Trophoblast cell (in vitro differentiated cells and primary cell): ENCODE measurements at regions not wholly inside any gene's neighbourhood (a gene's known extent, or its start where the extent isn't known, plus 50 kb on each side); places are given as distances from the start of the nearest gene placed in this dataset.

Experiments
- DNase-seq, 2 donors: peaks; one replicate each; pipeline ENCODE4 v3.0.0-alpha.2; 2016
- H2AFZ ChIP-seq: 2 replicates; pipeline ENCODE4 v1.6.1; 2013; ENCODE audit warnings: low read length, moderate library complexity, mild to moderate bottlenecking; ENCODE audit not compliant: insufficient read depth, poor library complexity
- H2AK5ac ChIP-seq: 2 replicates; pipeline ENCODE4 v1.6.1; 2013; ENCODE audit warnings: mild to moderate bottlenecking, low read length
- H2BK120ac ChIP-seq: 2 replicates; pipeline ENCODE4 v1.6.1; 2013; ENCODE audit warnings: low read length, mild to moderate bottlenecking, moderate library complexity; ENCODE audit not compliant: insufficient read depth, poor library complexity
- H2BK12ac ChIP-seq: 2 replicates; pipeline ENCODE4 v1.6.1; 2013; ENCODE audit warnings: mild to moderate bottlenecking, low read length, moderate library complexity
- H2BK5ac ChIP-seq: 2 replicates; pipeline ENCODE4 v1.6.1; 2013; ENCODE audit warnings: low read length, low read depth, moderate library complexity, mild to moderate bottlenecking; ENCODE audit not compliant: poor library complexity
- H3K14ac ChIP-seq: 2 replicates; pipeline ENCODE4 v1.6.1; 2013; ENCODE audit warnings: mild to moderate bottlenecking, low read length
- H3K18ac ChIP-seq: 2 replicates; pipeline ENCODE4 v1.6.1; 2013; ENCODE audit warnings: mild to moderate bottlenecking, low read length
- H3K23ac ChIP-seq: 2 replicates; pipeline ENCODE4 v1.6.1; 2013; ENCODE audit warnings: low read length
- H3K27ac ChIP-seq: 2 replicates; pipeline ENCODE4 v1.5.1; 2013; ENCODE audit warnings: low read depth, mild to moderate bottlenecking, inconsistent platforms, low read length, moderate library complexity
- H3K27me3 ChIP-seq: 2 replicates; pipeline ENCODE4 v1.6.1; 2013; ENCODE audit warnings: inconsistent platforms, mild to moderate bottlenecking, low read length, moderate library complexity; ENCODE audit not compliant: insufficient read depth
- H3K36me3 ChIP-seq, 2 experiments: 1 replicate in 1 of 2; 2 replicates in 1 of 2; pipeline ENCODE4 v1.6.1; 2013; ENCODE audit warnings: low read length in 2 of 2, mild to moderate bottlenecking in 2 of 2, moderate library complexity in 1 of 2; ENCODE audit not compliant: insufficient read depth in 2 of 2, control insufficient read depth in 1 of 2
- H3K4ac ChIP-seq: 2 replicates; pipeline ENCODE4 v1.6.1; 2013; ENCODE audit warnings: low read depth, mild to moderate bottlenecking, low read length, moderate library complexity
- H3K4me1 ChIP-seq, 2 experiments: 1 replicate in 1 of 2; 2 replicates in 1 of 2; pipeline ENCODE4 v1.6.1; 2013; ENCODE audit warnings: low read length in 2 of 2, mild to moderate bottlenecking in 2 of 2, moderate library complexity in 1 of 2; ENCODE audit not compliant: insufficient read depth in 2 of 2, control insufficient read depth in 1 of 2
- H3K4me2 ChIP-seq: 2 replicates; pipeline ENCODE4 v1.6.1; 2013; ENCODE audit warnings: inconsistent platforms, mild to moderate bottlenecking, low read length, moderate library complexity
- H3K4me3 ChIP-seq: 2 replicates; pipeline ENCODE4 v1.5.1; 2013; ENCODE audit warnings: mild to moderate bottlenecking, low read depth, low read length, inconsistent platforms
- H3K79me1 ChIP-seq: one replicate; pipeline ENCODE4 v1.6.1; 2013; ENCODE audit warnings: low read length
- H3K79me2 ChIP-seq: 2 replicates; pipeline ENCODE4 v1.6.1; 2013; ENCODE audit warnings: low read length, mild to moderate bottlenecking; ENCODE audit not compliant: control insufficient read depth, insufficient read depth, poor library complexity
- H3K9ac ChIP-seq: 2 replicates; pipeline ENCODE4 v1.6.1; 2013; ENCODE audit warnings: mild to moderate bottlenecking, low read length
- H3K9me3 ChIP-seq: 2 replicates; pipeline ENCODE4 v1.6.1; 2013; ENCODE audit warnings: low read depth, mild to moderate bottlenecking, control low read depth, inconsistent platforms, low read length; ENCODE audit not compliant: insufficient read depth
- H4K12ac ChIP-seq: 2 replicates; pipeline ENCODE4 v1.6.1; 2013; ENCODE audit warnings: low read depth, mild to moderate bottlenecking, low read length, moderate library complexity
- H4K8ac ChIP-seq: 2 replicates; pipeline ENCODE4 v1.6.1; 2013; ENCODE audit warnings: low read depth, mild to moderate bottlenecking, low read length, moderate library complexity
- H4K91ac ChIP-seq: one replicate; pipeline ENCODE4 v1.6.1; 2013; ENCODE audit warnings: low read depth, mild to moderate bottlenecking, low read length, moderate library complexity
- WGBS: extraction: QIAGEN DNeasy Blood & Tissue Kit; methylation state at CpG from one replicate; pipeline ENCODE4 v1.1.7; 2013; ENCODE audit warnings: missing lambda C conversion rate; ENCODE audit not compliant: insufficient read length, insufficient coverage; ENCODE audit errors: extremely low coverage; 5-methylcytosine and 5-hydroxymethylcytosine counted together

- H3K4me3 ChIP-seq, result no peak overlapping the region
- no peak overlapping the region for H3K4ac ChIP-seq
- no peak overlapping the region for H3K4me2 ChIP-seq
- H2AFZ ChIP-seq, result no peak overlapping the region
- no peak overlapping the region for H3K23ac ChIP-seq
- no peak overlapping the region for H4K12ac ChIP-seq
- H3K79me2 ChIP-seq, result no peaks in the 10 kb centered on the region
- peak in 1 of 2 donors; percentile 71 for DNase-seq
- H4K8ac ChIP-seq, result no peak overlapping the region
- H3K9ac ChIP-seq, result no peak overlapping the region
- H2BK120ac ChIP-seq, result peak overlapping the region; percentile 27
- H3K9me3 ChIP-seq, result no peaks in the 10 kb centered on the region
- H4K91ac ChIP-seq, result peak overlapping the region; percentile 78
- H3K27me3 ChIP-seq, result no peaks in the 10 kb centered on the region
- H2BK5ac ChIP-seq, result no peak overlapping the region
- peak overlapping the region; percentile 28 for H3K27ac ChIP-seq
- H3K79me1 ChIP-seq, result peaks cover 14% of the 10 kb centered on the region
- no CpG with 5 or more reads among the region's 13 CpGs for WGBS
- H2AK5ac ChIP-seq, result peak overlapping the region; percentile 32
- H3K36me3 ChIP-seq, result no peaks in the 10 kb centered on the region
- no peak overlapping the region for H3K14ac ChIP-seq
- no peak overlapping the region for H3K18ac ChIP-seq
- H3K4me1 ChIP-seq, result peaks cover 30 to 38% of the 10 kb centered on the region in 2 experiments
- peak overlapping the region; percentile 63 for H2BK12ac ChIP-seq
Measured at GRCh38 chr3:14278799-14279625, 100.4 kb downstream of the LSM3 start.

- Histone ChIP-seq H2BK120ac (peak overlapping the region; percentile 48), H3K4me3 (no peak overlapping the region), H3K4ac (peak overlapping the region; percentile 35), H4K12ac (no peak overlapping the region), H3K79me1 (peaks cover 12% of the 10 kb centered on the region), H3K4me1 (peaks cover 27 to 35% of the 10 kb centered on the region in 2 experiments), H3K4me2 (no peak overlapping the region), H3K14ac (peak overlapping the region; percentile 5), H3K9ac (no peak overlapping the region), H2BK5ac (peak overlapping the region; percentile 16), H3K36me3 (no peaks in the 10 kb centered on the region), H3K23ac (no peak overlapping the region), H3K9me3 (no peaks in the 10 kb centered on the region), H3K79me2 (no peaks in the 10 kb centered on the region), H4K91ac (peak overlapping the region; percentile 49), H4K8ac (no peak overlapping the region), H3K27me3 (no peaks in the 10 kb centered on the region), H2AFZ (no peak overlapping the region), H2BK12ac (peak overlapping the region; percentile 81), H3K27ac (no peak overlapping the region), H2AK5ac (peak overlapping the region; percentile 42), H3K18ac (peak overlapping the region; percentile 27)
- no CpG with 5 or more reads among the region's 11 CpGs for WGBS
- no peak for DNase-seq
Measured at GRCh38 chr3:14279626-14280061, 101.0 kb downstream of the LSM3 start.

- H3K27ac ChIP-seq, result no peak overlapping the region
- H3K9ac ChIP-seq, result no peak overlapping the region
- no peak overlapping the region for H4K12ac ChIP-seq
- H3K79me2 ChIP-seq, result no peaks in the 10 kb centered on the region
- no peak overlapping the region for H2BK5ac ChIP-seq
- no peak overlapping the region for H3K4me3 ChIP-seq
- peaks cover 12% of the 10 kb centered on the region for H3K79me1 ChIP-seq
- no peak overlapping the region for H3K18ac ChIP-seq
- H3K4ac ChIP-seq, result no peak overlapping the region
- H3K36me3 ChIP-seq, result no peaks in the 10 kb centered on the region
- no peak overlapping the region for H2AK5ac ChIP-seq
- peak; percentile 84 to 90 for DNase-seq
- no peak overlapping the region for H4K8ac ChIP-seq
- no peak overlapping the region for H3K4me2 ChIP-seq
- WGBS, result no CpG with 5 or more reads among the region's 2 CpGs
- no peak overlapping the region for H2AFZ ChIP-seq
- peaks cover 27 to 35% of the 10 kb centered on the region in 2 experiments for H3K4me1 ChIP-seq
- no peak overlapping the region for H2BK12ac ChIP-seq
- no peak overlapping the region for H3K14ac ChIP-seq
- H3K27me3 ChIP-seq, result no peaks in the 10 kb centered on the region
- no peak overlapping the region for H4K91ac ChIP-seq
- H3K9me3 ChIP-seq, result no peaks in the 10 kb centered on the region
- H2BK120ac ChIP-seq, result no peak overlapping the region
- no peak overlapping the region for H3K23ac ChIP-seq
Measured at GRCh38 chr3:14280326-14280725, 101.7 kb downstream of the LSM3 start.

GRCh38 chr3:14281053-14281452 is 102.4 kb downstream of the LSM3 start:
- H3K14ac ChIP-seq, result peak overlapping the region; percentile 6
- H3K23ac ChIP-seq, result no peak overlapping the region
- peak overlapping the region; percentile 16 for H2BK12ac ChIP-seq
- no peaks in the 10 kb centered on the region for H3K9me3 ChIP-seq
- peak overlapping the region; percentile 10 for H2AK5ac ChIP-seq
- no peaks in the 10 kb centered on the region for H3K27me3 ChIP-seq
- H3K4ac ChIP-seq, result no peak overlapping the region
- H4K12ac ChIP-seq, result no peak overlapping the region
- no peaks in the 10 kb centered on the region for H3K36me3 ChIP-seq
- no peak overlapping the region for H2BK120ac ChIP-seq
- H2AFZ ChIP-seq, result no peak overlapping the region
- H3K79me1 ChIP-seq, result peaks cover 12% of the 10 kb centered on the region
- H3K18ac ChIP-seq, result no peak overlapping the region
- H2BK5ac ChIP-seq, result no peak overlapping the region
- H4K8ac ChIP-seq, result no peak overlapping the region
- no peak for DNase-seq
- no peak overlapping the region for H3K27ac ChIP-seq
- no CpG with 5 or more reads among the region's 3 CpGs for WGBS
- no peak overlapping the region for H3K4me3 ChIP-seq
- no peak overlapping the region for H4K91ac ChIP-seq
- no peak overlapping the region for H3K9ac ChIP-seq
- peaks cover 27 to 35% of the 10 kb centered on the region in 2 experiments for H3K4me1 ChIP-seq
- no peak overlapping the region for H3K4me2 ChIP-seq
- no peaks in the 10 kb centered on the region for H3K79me2 ChIP-seq
